ENCODE measurements at regions not wholly inside any gene's neighbourhood (a gene's known extent, or its start where the extent isn't known, plus 50 kb on each side); places are given as distances from the start of the nearest gene placed in this dataset.
"Not testable (repeated sequence)": the region's sequence is repeated elsewhere in the genome, so short reads cannot be mapped to it uniquely, and the experiment has no call there.

- no peak for DNase-seq (ENCODE audit: low read depth in 2 of 2)
Measured at GRCh38 chr7:136412952-136413351, 435.8 kb upstream of the MTPN start.

DNA sequence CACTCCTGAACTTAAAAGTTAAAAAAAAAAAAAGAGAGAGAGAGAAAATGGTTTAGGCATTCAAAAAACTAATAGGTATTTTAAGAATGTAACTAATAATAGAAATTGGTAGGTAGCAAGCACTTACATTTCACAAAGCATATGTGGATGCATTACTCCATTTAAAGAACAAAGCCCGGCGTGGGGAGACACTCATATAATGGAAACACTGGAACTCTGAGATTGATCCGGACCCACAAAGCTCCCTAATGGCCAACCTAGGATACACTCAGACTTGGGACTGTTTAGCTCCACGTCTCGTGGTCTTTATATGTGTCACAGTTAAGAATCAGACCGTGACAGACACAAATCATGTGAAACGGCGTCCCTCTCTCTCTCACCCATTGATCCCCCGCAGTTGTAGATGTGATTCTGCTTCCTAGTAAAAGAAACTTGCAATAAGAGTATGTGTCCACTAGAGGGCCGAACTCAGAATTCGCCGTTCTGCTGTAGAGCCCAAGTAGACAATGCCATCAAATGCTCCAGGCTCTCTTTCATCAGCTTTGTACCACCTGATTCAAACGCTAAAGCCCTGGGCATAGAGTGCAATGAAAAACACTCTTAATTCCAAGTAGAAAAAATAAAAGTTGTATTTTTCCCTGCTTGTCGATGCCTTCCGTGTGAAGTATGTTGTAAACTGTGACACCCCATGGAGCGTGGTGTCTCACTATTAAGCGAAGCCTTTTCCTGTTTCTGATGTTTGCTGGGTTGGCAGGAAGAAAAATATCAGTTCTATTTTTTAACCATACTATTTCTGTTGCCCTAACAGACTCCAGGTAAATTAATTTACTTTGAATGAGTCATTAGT is 429.0 kb upstream of the MTPN start:
- DNase-seq (ENCODE audit: low read depth in 2 of 2) = no peak

GRCh38 chr7:136403591-136403990 is 426.4 kb upstream of the MTPN start:
- DNase-seq (ENCODE audit: low read depth in 2 of 2) = no peak

- DNase-seq (ENCODE audit: low read depth in 2 of 2) = no peak
Measured at GRCh38 chr7:136400877-136401276, 423.7 kb upstream of the MTPN start.

DNA sequence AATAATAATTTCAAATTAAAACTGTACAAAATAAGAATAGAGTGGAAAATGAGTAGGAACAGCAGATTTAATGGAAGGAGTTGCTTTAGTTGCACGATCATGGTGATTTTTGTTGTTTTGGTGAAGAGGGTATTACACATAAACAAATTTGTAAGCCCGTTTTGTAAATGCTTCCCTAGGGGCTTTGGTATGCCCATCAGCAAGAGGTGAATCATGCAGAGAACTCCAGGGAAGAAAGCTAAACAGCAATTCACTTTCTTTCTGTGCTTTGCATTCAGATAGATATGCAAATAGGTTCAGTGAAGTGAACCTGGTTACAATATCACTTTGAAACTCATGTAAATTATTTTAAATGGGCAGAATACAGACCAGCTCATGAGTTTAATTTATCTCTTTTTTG is 422.2 kb upstream of the MTPN start:
- no peak for DNase-seq (ENCODE audit: low read depth in 2 of 2)

DNA sequence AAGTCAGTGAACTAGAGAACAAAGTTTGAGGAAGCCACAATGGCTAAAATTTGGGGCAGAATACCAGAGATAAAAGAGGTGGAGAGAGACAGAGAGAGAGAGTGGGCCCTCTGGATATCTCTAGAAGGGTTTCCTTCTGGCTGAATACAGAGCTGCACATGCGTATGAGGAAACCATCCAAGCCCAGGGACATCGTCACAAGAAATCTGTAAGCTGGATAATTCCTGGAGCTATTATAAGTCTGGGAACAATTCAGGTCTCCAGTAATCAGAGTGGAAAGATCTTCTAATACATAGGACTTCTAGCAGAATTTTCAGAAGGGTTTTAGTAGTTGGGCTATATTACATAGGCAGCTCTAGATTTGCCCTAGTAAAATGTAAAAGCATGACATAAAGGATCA is 415.7 kb upstream of the MTPN start:
- DNase-seq (ENCODE audit: low read depth in 2 of 2) = no peak

DNA sequence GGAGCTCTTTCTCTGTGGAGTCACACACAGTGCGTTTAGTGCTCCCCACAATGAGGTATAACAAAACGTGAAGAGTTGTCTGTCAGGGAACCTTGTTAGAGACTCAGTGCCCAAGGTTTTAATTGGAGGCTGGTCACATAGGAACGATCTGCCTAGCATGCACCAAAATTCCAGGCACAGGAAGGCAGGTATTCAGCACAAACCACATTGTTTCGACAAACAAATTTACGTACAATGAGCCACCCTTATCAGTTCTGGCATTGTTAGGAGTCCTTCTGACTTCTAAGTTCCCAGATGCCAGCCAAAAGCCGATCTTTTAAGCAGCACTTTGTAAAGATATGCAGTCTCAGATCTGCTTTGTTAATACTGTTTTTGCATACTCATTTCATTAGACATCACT is 414.2 kb upstream of the MTPN start:
- DNase-seq (ENCODE audit: low read depth in 2 of 2) = no peak

DNA sequence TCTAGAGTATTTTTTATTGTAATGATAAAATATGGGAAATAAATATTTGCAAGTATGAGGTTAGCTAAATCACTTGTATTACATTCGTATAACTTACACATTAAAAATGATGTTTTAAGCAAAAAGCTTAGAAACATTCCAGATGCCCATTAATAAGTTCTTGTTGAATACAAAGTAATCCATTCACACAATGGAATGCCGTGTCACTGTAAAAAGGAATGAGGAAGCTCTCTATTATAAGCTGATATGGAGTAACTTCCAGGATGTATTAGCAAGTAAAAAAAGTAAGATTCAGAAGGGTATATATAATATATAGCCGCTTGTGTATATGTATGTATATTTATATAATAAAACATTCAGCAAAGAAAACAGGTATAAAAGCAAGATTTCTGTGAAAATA is 412.8 kb upstream of the MTPN start:
- DNase-seq (ENCODE audit: low read depth in 2 of 2) = no peak

DNA sequence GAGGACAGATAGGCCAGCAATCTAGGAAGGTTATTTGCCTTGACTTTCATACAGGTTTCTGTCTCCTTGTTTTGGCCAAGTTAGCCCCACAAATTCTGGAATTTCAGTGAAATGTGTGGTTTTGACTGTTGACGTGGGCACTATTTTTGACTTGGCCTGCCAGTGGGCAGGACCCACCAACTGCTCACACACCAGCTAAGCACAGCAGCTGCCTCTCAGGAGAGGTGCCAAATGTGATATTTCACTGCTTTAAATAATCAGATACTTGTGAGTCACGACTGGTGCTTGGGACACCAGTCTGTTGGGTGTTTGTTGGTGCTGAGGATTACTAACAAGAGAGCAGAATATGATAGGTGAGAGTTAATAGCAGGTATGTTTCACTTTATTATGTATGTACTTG is 409.7 kb upstream of the MTPN start:
- DNase-seq (ENCODE audit: low read depth in 2 of 2) = no peak

- DNase-seq (ENCODE audit: low read depth in 2 of 2) = not testable (repeated sequence)
Measured at GRCh38 chr7:136371409-136371808, 394.2 kb upstream of the MTPN start.

- no peak for DNase-seq (ENCODE audit: low read depth in 2 of 2)
Measured at GRCh38 chr7:136370137-136370536, 393.0 kb upstream of the MTPN start.

DNA sequence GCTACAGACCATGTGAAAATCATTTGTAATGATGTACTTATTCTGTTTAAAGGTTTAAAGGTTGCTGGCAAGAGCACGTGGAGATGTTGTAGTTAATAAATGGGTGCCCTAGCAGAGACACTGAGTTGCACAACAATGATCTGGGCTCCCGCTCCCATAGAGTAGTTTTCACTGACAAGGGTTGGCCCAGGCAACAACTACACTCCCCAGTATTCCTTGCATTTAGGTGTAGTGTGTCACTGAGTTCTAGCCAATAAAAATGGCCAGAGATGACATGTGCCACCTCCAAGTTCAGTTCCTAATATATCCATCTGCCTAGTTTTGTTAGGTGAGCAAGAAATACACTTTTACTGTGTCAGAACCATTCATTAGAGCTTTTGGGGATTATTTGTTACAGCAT is 392.1 kb upstream of the MTPN start:
- no peak for DNase-seq (ENCODE audit: low read depth in 2 of 2)

DNA sequence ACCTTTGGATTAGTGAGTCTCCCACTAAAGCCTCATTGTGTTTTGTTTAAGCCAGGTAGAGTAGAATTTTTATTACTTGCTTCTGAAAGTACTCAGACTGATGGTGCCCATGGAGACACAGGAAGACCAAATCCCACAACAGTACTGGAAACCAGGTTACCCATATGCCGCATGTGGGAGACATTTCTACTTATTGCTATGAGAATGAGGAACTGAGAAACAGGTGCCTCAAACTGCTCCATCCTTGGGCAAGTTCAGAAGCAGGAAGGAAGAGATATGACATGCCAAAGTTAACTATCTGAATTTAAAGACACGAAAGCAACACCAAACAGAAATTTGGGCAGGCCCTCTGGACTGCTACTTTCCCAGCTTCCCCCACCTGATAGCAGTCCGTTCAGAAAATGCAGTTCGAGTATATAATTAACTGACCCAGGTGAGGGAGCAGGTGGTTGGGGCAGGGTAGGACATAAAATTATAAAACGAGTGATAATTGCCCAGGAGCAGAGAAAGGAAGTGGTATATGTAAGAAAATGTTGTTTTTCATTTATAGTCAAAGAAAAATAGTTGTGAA is 382.3 kb upstream of the MTPN start:
- DNase-seq (ENCODE audit: low read depth in 2 of 2) = no peak

- no peak for DNase-seq (ENCODE audit: low read depth in 2 of 2)
Measured at GRCh38 chr7:136353287-136353686, 376.1 kb upstream of the MTPN start.

- DNase-seq (ENCODE audit: low read depth in 2 of 2) = no peak
Measured at GRCh38 chr7:136348542-136349192, 371.5 kb upstream of the MTPN start.

DNA sequence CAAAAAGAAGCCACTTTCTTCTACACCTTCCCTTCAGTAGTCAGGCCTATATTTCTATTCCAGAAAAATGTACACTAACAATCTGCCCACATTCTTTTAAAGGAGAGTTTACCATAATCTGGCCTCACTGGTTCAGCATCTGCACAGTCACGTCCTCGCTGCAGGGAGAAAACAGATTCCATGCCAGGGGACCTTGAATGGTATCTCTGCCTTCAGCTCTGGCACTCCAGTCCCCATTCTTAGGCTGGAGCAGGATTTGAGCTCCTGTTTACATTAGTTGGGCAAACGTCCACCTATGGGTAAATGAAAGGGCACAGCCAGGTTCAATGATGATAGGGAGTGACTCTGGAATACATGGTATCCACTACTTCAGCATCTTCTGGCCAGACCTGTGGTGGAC is 371.0 kb upstream of the MTPN start:
- no peak for DNase-seq (ENCODE audit: low read depth in 2 of 2)

DNA sequence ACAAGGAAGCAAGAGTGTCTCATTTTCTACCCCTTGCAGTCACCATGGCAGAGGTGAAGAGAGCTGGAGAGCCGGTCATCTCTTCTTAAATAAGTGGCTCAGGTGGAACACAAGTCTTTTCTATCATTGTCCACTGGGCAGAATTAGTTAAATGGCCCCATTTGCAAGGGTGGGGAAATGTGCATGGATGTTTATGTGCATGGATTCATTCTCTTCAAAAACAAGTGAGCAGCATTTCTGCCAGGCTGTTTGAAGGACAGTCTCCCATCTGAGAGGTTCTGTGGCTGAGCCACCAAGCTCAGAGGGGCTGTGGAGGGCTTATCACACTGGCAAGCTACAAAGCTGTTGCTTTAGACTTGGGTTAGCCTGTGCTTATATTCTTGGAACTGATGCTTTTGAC is 370.3 kb upstream of the MTPN start:
- no peak for DNase-seq (ENCODE audit: low read depth in 2 of 2)

DNA sequence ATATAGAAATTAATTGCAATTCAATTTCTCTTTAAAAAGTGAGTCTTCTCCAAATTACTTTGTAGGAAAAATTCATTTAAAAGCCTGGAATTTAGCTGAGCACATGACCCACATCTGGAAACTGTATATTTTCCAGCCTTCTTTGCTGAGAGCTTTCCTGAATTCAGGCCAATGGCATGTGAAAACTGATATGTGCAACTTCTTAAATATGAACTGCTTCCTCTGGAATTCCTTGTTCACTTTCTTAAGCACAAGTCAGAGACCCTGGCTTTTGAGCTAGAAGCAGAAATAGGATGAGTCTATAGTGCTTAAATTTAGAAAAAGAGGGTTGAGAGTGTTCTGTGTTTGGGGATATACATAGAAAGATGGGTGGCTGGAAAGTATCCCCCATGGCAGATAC is 365.1 kb upstream of the MTPN start:
- DNase-seq (ENCODE audit: low read depth in 2 of 2) = no peak

GRCh38 chr7:136339464-136339863 is 362.3 kb upstream of the MTPN start:
- DNase-seq (ENCODE audit: low read depth in 2 of 2) = no peak

DNA sequence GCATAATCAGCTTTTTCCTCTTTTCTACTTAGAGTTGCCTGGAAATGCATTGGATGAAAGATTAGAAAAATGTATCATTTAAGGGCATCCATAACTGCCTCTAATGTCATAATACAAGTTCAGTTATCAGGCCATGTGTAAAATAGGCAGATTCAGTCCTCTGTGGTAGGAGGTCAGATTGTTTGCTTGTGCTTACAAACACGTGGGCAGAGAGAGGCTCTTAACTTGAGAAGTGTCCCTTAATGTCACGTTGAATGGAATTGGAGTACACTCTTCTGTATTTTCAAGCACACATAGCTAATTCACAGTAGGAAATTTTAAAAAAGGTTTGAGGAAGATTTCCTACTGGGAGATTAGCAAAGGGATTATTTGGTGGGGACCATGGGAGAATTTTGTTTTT is 359.8 kb upstream of the MTPN start:
- DNase-seq (ENCODE audit: low read depth in 2 of 2) = no peak

DNA sequence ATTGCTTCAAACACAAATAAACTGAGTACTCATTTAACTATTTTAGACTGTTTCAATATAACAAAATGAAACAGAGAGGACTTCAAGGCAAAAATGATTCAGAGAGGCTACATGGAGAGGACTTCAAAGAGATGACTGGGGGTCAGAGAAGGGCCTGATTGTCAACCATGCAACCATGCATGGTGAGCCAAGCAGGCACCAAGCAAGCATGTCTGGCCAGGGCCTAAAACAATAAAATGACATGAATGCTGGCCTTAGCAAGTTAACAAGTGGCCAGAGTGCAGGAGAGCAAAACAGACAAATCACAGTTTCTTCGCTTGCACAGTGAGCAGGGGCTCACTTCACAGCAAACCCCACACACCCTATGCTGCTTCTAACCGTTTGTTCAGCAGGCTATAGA is 356.5 kb upstream of the MTPN start:
- no peak for DNase-seq (ENCODE audit: low read depth in 2 of 2)

DNA sequence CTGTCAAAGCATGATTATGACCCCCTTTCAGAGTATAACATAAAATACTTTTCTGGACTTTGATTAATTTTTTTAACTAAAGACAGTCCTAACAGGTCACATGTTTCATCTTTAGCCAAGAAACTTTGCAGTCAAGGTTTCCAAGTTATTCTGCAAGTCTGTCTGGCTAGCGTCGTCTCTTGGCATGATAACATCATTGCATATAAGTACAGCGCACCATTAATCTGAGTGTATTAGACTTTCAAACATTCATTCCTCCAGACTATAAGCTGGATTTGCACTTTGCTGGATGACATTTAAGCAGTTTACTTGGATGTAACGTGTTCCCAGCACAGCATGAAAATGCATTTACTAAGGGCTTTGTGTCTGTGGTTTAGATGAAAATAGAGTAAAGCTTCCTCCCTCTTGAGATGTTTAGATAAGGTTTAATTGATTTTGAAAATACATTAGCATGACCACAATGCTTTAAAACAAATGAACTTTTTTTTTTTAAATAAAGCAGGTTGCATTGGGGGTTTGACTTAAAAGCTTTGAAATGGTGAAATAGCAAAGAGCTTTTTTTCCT is 349.0 kb upstream of the MTPN start:
- no peak for DNase-seq (ENCODE audit: low read depth in 2 of 2)

DNA sequence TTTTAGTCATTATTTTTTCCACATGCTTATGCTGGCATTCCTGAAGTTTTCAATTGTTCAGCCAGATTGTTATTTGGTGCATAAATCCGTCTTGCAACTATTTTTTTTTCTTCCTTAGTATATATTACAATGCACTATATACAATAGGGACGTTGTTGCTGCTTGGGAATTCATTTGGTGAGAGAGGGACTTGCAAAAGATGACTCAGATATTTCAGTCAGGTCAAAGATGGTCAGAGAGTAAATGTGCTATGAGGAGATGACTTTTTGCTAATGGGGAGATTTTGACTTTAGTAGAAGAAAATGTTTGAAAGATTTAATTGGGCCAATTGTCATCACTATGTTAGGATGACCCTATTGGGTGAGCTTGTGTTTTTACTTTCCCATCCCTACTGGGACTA is 348.4 kb upstream of the MTPN start:
- DNase-seq (ENCODE audit: low read depth in 2 of 2) = no peak
